Memory B cell (primary cell): ENCODE measurements at regions not wholly inside any gene's neighbourhood (a gene's known extent, or its start where the extent isn't known, plus 50 kb on each side); places are given as distances from the start of the nearest gene placed in this dataset.

ENCODE experiments used
- ATAC-seq: fragments of 150-1000 bp; cut with Tn5 transposase; 2 replicates; pipeline ENCODE4 v1.10.0; 2021; ENCODE audit warnings: low read depth, mild to moderate bottlenecking, moderate library complexity
- DNase-seq, 2 donors: peaks; one replicate each; pipeline ENCODE4 v3.0.0; 2022; ENCODE audit warnings: low spot score in 2 of 2
- H3K27ac Mint-ChIP-seq: one replicate; pipeline ENCODE4 v1.8.0; 2022; ENCODE audit warnings: mild to moderate bottlenecking, moderate library complexity, mixed read lengths
- H3K27me3 Mint-ChIP-seq: one replicate; pipeline ENCODE4 v1.8.0; 2022; ENCODE audit warnings: mixed read lengths
- H3K36me3 Mint-ChIP-seq: one replicate; pipeline ENCODE4 v1.8.0; 2022; ENCODE audit warnings: mild to moderate bottlenecking, mixed read lengths
- H3K4me1 Mint-ChIP-seq: one replicate; pipeline ENCODE4 v1.8.0; 2022; ENCODE audit warnings: mixed read lengths
- H3K4me3 Mint-ChIP-seq: one replicate; pipeline ENCODE4 v1.8.0; 2022; ENCODE audit warnings: mild to moderate bottlenecking, moderate library complexity, mixed read lengths
- H3K9me3 Mint-ChIP-seq: one replicate; pipeline ENCODE4 v1.8.0; 2022; ENCODE audit warnings: mixed read lengths

- ATAC-seq = peak; percentile 43
- H3K4me3 Mint-ChIP-seq = no peak overlapping the region
- H3K27ac Mint-ChIP-seq = no peak overlapping the region
- H3K36me3 Mint-ChIP-seq = no peaks in the 10 kb centered on the region
- H3K27me3 Mint-ChIP-seq = peaks cover 2% of the 10 kb centered on the region
- no peaks in the 10 kb centered on the region for H3K9me3 Mint-ChIP-seq
- DNase-seq = no peak
- H3K4me1 Mint-ChIP-seq = peaks cover 7% of the 10 kb centered on the region
Measured at GRCh38 chr6:156185113-156185512, 592.1 kb upstream of the ARID1B start.

- Mint-ChIP-seq H3K36me3 (no peaks in the 10 kb centered on the region), H3K27ac (no peak overlapping the region), H3K4me1 (peaks cover 7% of the 10 kb centered on the region), H3K4me3 (no peak overlapping the region), H3K9me3 (no peaks in the 10 kb centered on the region), H3K27me3 (peaks cover 2% of the 10 kb centered on the region)
- ATAC-seq (no peak), DNase-seq (no peak)
Measured at GRCh38 chr6:156183678-156184077, 593.5 kb upstream of the ARID1B start.

- no peak for DNase-seq
- Mint-ChIP-seq H3K4me1 (peaks cover 5% of the 10 kb centered on the region), H3K4me3 (no peak overlapping the region), H3K27ac (no peak overlapping the region), H3K9me3 (no peaks in the 10 kb centered on the region), H3K27me3 (peaks cover 2% of the 10 kb centered on the region), H3K36me3 (no peaks in the 10 kb centered on the region)
- no peak for ATAC-seq
Measured at GRCh38 chr6:156182356-156182755, 594.8 kb upstream of the ARID1B start.

- ATAC-seq = no peak
Measured at GRCh38 chr6:156181506-156181905, 595.7 kb upstream of the ARID1B start.

GRCh38 chr6:156175971-156176421 is 601.2 kb upstream of the ARID1B start:
- Mint-ChIP-seq H3K27ac (no peak overlapping the region), H3K9me3 (no peaks in the 10 kb centered on the region), H3K36me3 (no peaks in the 10 kb centered on the region), H3K4me3 (no peak overlapping the region), H3K4me1 (peaks cover 8% of the 10 kb centered on the region), H3K27me3 (no peaks in the 10 kb centered on the region)
- ATAC-seq (peak; percentile 54), DNase-seq (no peak)

More at GRCh38 chr6:156181506-156181905, 595.7 kb upstream of the ARID1B start:
- H3K27me3 Mint-ChIP-seq = peaks cover 2% of the 10 kb centered on the region
- H3K4me3 Mint-ChIP-seq = no peak overlapping the region
- H3K9me3 Mint-ChIP-seq = no peaks in the 10 kb centered on the region
- no peak for DNase-seq
- no peaks in the 10 kb centered on the region for H3K36me3 Mint-ChIP-seq
- H3K4me1 Mint-ChIP-seq = peaks cover 5% of the 10 kb centered on the region
- no peak overlapping the region for H3K27ac Mint-ChIP-seq

GRCh38 chr6:156175433-156175832 is 601.7 kb upstream of the ARID1B start:
- H3K27ac Mint-ChIP-seq = no peak overlapping the region
- H3K36me3 Mint-ChIP-seq = no peaks in the 10 kb centered on the region
- no peak overlapping the region for H3K4me3 Mint-ChIP-seq
- H3K27me3 Mint-ChIP-seq = no peaks in the 10 kb centered on the region
- no peak for DNase-seq
- ATAC-seq = no peak
- peaks cover 8% of the 10 kb centered on the region for H3K4me1 Mint-ChIP-seq
- H3K9me3 Mint-ChIP-seq = no peaks in the 10 kb centered on the region

- ATAC-seq (no peak), DNase-seq (no peak)
- Mint-ChIP-seq H3K27ac (peak overlapping the region; percentile 64), H3K4me1 (peaks cover 8% of the 10 kb centered on the region), H3K36me3 (no peaks in the 10 kb centered on the region), H3K4me3 (no peak overlapping the region), H3K27me3 (no peaks in the 10 kb centered on the region), H3K9me3 (no peaks in the 10 kb centered on the region)
Measured at GRCh38 chr6:156174031-156174890, 602.9 kb upstream of the ARID1B start.

- no peak overlapping the region for H3K27ac Mint-ChIP-seq
- no peaks in the 10 kb centered on the region for H3K36me3 Mint-ChIP-seq
- no peaks in the 10 kb centered on the region for H3K27me3 Mint-ChIP-seq
- H3K4me3 Mint-ChIP-seq = no peak overlapping the region
- ATAC-seq (no peak), DNase-seq (no peak)
- no peaks in the 10 kb centered on the region for H3K9me3 Mint-ChIP-seq
- H3K4me1 Mint-ChIP-seq = peaks cover 4% of the 10 kb centered on the region
Measured at GRCh38 chr6:156169371-156169770, 607.8 kb upstream of the ARID1B start.

GRCh38 chr6:156167625-156168071 is 609.5 kb upstream of the ARID1B start:
- peaks cover 5% of the 10 kb centered on the region for H3K4me1 Mint-ChIP-seq
- no peak overlapping the region for H3K4me3 Mint-ChIP-seq
- no peaks in the 10 kb centered on the region for H3K9me3 Mint-ChIP-seq
- no peak overlapping the region for H3K27ac Mint-ChIP-seq
- ATAC-seq (no peak), DNase-seq (no peak)
- H3K36me3 Mint-ChIP-seq = no peaks in the 10 kb centered on the region
- H3K27me3 Mint-ChIP-seq = no peaks in the 10 kb centered on the region

- Mint-ChIP-seq H3K36me3 (no peaks in the 10 kb centered on the region), H3K27ac (no peak overlapping the region), H3K4me1 (peaks cover 5% of the 10 kb centered on the region), H3K9me3 (no peaks in the 10 kb centered on the region), H3K4me3 (no peak overlapping the region), H3K27me3 (no peaks in the 10 kb centered on the region)
- DNase-seq = no peak
- ATAC-seq = no peak
Measured at GRCh38 chr6:156167016-156167624, 610.1 kb upstream of the ARID1B start.

- Mint-ChIP-seq H3K4me1 (peaks cover 5% of the 10 kb centered on the region), H3K27ac (no peak overlapping the region)
- ATAC-seq = no peak
Measured at GRCh38 chr6:156166093-156166492, 611.1 kb upstream of the ARID1B start.

GRCh38 chr6:156164701-156165452 is 612.3 kb upstream of the ARID1B start:
- no peaks in the 10 kb centered on the region for H3K9me3 Mint-ChIP-seq
- H3K4me3 Mint-ChIP-seq = no peak overlapping the region
- peaks cover 5% of the 10 kb centered on the region for H3K4me1 Mint-ChIP-seq
- H3K36me3 Mint-ChIP-seq = no peaks in the 10 kb centered on the region
- H3K27me3 Mint-ChIP-seq = no peaks in the 10 kb centered on the region
- DNase-seq (no peak), ATAC-seq (no peak)
- no peak overlapping the region for H3K27ac Mint-ChIP-seq

More at GRCh38 chr6:156166093-156166492, 611.1 kb upstream of the ARID1B start:
- Mint-ChIP-seq H3K9me3 (no peaks in the 10 kb centered on the region), H3K36me3 (no peaks in the 10 kb centered on the region), H3K27me3 (no peaks in the 10 kb centered on the region), H3K4me3 (no peak overlapping the region)
- DNase-seq = no peak

- ATAC-seq = peak; percentile 86
- no peaks in the 10 kb centered on the region for H3K36me3 Mint-ChIP-seq
Measured at GRCh38 chr6:156163311-156163710, 613.9 kb upstream of the ARID1B start.

GRCh38 chr6:156161471-156161870 is 615.7 kb upstream of the ARID1B start:
- no peak overlapping the region for H3K27ac Mint-ChIP-seq
- DNase-seq (no peak), ATAC-seq (no peak)
- H3K4me1 Mint-ChIP-seq = peaks cover 5% of the 10 kb centered on the region
- no peaks in the 10 kb centered on the region for H3K36me3 Mint-ChIP-seq
- H3K9me3 Mint-ChIP-seq = no peaks in the 10 kb centered on the region
- no peaks in the 10 kb centered on the region for H3K27me3 Mint-ChIP-seq
- H3K4me3 Mint-ChIP-seq = no peak overlapping the region

More at GRCh38 chr6:156163311-156163710, 613.9 kb upstream of the ARID1B start:
- no peaks in the 10 kb centered on the region for H3K27me3 Mint-ChIP-seq
- peaks cover 5% of the 10 kb centered on the region for H3K4me1 Mint-ChIP-seq
- H3K27ac Mint-ChIP-seq = no peak overlapping the region
- no peak overlapping the region for H3K4me3 Mint-ChIP-seq
- no peak for DNase-seq
- H3K9me3 Mint-ChIP-seq = no peaks in the 10 kb centered on the region
